NT2/D1 (cell line): ENCODE measurements at regions not wholly inside any gene's neighbourhood (a gene's known extent, or its start where the extent isn't known, plus 50 kb on each side); places are given as distances from the start of the nearest gene placed in this dataset.
"Not testable (repeated sequence)": the region's sequence is repeated elsewhere in the genome, so short reads cannot be mapped to it uniquely, and the experiment has no call there.

Experiments
- DNase-seq: peaks from one replicate; pipeline ENCODE4 v3.0.0-alpha.2; 2011; ENCODE audit warnings: low read depth, low spot score
- H3K27me3 ChIP-seq: 2 replicates; pipeline ENCODE4 v1.6.0; 2011; ENCODE audit warnings: mild to moderate bottlenecking; ENCODE audit not compliant: insufficient read length, insufficient read depth
- H3K36me3 ChIP-seq: 2 replicates; pipeline ENCODE4 v1.6.1; 2011; ENCODE audit warnings: mild to moderate bottlenecking, low read length, mixed read lengths; ENCODE audit not compliant: insufficient read depth, insufficient read length
- H3K4me1 ChIP-seq: 2 replicates; pipeline ENCODE4 v1.5.1; 2011; ENCODE audit not compliant: insufficient read depth, insufficient read length
- H3K4me3 ChIP-seq: 2 replicates; pipeline ENCODE4 v1.5.1; 2011; ENCODE audit warnings: low read depth; ENCODE audit not compliant: insufficient read length
- H3K9ac ChIP-seq: 2 replicates; pipeline ENCODE4 v1.6.0; 2011; ENCODE audit warnings: low read depth; ENCODE audit not compliant: insufficient read length
- H3K9me3 ChIP-seq: 2 replicates; pipeline ENCODE4 v1.5.1; 2011; ENCODE audit warnings: mild to moderate bottlenecking, low read length; ENCODE audit not compliant: insufficient read depth
- SUZ12 ChIP-seq: IDR thresholded peaks from 2 replicates; pipeline ENCODE4 v1.6.1; 2011; ENCODE audit not compliant: insufficient read length, insufficient read depth; ENCODE audit errors: extremely low read depth
- YY1 ChIP-seq: IDR thresholded peaks from 2 replicates; pipeline ENCODE4 v1.6.1; 2011; ENCODE audit not compliant: insufficient read length, insufficient read depth
- ZNF274 ChIP-seq: IDR thresholded peaks from 2 replicates; pipeline ENCODE4 v1.6.1; 2011; ENCODE audit warnings: mild to moderate bottlenecking, low read depth, low read length

DNA sequence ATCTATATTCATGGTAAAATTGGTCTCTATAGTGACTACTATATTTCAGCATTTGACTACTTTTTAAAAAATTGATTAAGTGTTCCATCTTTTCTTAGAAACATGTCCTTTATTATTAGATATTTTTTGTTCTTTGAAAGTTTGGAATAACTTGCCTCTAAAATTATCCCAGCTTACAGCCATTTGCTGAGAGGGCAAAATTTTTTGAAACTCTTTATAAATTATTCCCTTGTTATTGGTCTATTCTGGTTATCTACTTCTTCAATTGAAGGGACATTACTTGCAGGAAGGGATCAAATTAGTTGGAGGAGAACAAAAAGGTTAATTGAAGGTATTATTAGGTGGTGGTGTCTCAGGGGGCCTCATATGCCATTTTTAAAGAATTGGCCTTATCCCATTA lies 184.1 kb downstream of the TTC6 start:
- Histone ChIP-seq H3K9ac (no peak overlapping the region), H3K9me3 (no peaks in the 10 kb centered on the region), H3K27me3 (no peaks in the 10 kb centered on the region), H3K36me3 (no peaks in the 10 kb centered on the region), H3K4me3 (no peak overlapping the region), H3K4me1 (no peaks in the 10 kb centered on the region)
- no peak for TF ChIP-seq SUZ12
- TF ChIP-seq YY1 = no peak
- TF ChIP-seq ZNF274 = no peak
- DNase-seq = no peak

DNA sequence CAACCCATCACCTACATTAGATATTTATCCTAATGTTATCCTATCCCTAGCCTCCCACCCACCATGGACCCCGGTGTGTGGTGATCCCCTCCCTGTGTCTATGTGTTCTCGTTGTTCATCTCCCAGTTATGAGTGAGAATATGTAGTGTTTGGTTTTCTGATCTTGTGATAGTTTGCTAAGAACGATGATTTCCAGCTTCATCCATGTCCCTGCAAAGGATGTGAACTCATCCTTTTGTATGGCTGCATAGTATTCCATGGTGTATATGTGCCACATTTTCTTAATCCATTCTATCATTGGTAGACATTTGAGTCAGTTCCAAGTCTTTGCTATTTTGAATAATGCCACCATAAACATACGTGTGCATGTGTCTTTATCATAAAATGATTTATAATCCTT lies 185.3 kb downstream of the TTC6 start:
- H3K36me3 ChIP-seq, H3K4me1 ChIP-seq, H3K4me3 ChIP-seq, H3K9me3 ChIP-seq, H3K9ac ChIP-seq, DNase-seq, H3K27me3 ChIP-seq: not testable (repeated sequence)

DNA sequence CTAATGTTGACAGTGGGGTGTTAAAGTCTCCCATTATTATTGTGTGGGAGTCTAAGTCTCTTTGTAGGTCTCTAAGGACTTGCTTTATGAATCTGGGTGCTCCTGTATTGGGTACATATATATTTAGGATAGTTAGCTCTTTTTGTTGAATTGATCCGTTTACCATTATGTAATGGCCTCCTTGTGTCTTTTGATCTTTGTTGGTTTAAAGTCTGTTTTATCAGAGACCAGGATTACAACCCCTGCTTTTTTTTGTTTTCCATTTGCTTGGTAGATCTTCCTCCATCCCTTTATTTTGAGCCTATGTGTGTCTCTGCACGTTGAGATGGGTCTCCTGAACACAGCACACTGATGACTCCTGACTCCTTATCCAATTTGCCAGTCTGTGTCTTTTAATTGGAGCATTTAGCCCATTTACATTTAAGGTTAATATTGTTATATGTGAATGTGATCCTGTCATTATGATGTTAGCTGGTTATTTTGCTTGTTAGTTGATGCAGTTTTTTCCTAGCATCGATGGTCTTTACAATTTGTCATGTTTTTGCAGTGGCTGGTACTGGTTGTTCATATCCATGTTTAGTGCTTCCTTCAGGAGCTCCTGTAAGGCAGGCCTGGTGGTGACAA lies 188.9 kb downstream of the TTC6 start:
- H3K9ac ChIP-seq, H3K9me3 ChIP-seq, H3K27me3 ChIP-seq, H3K36me3 ChIP-seq, H3K4me3 ChIP-seq, DNase-seq, H3K4me1 ChIP-seq: not testable (repeated sequence)

DNA sequence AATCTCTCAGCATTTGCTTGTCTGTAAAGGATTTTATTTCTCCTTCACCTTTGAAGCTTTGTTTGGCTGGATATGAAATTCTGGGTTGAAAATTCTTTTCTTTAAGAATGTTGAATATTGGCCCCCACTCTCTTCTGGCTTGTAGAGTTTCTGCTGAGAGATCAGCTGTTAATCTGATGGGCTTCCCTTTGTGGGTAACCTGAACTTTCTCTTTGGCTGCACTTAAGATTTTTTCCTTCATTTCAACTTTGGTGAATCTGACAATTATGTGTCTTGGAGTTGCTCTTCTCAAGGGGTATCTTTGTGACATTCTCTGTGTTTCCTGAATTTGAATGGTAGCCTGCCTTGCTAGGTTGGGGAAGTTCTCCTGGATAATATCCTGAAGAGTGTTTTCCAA lies 189.4 kb downstream of the TTC6 start:
- H3K36me3 ChIP-seq = not testable (repeated sequence)

DNA sequence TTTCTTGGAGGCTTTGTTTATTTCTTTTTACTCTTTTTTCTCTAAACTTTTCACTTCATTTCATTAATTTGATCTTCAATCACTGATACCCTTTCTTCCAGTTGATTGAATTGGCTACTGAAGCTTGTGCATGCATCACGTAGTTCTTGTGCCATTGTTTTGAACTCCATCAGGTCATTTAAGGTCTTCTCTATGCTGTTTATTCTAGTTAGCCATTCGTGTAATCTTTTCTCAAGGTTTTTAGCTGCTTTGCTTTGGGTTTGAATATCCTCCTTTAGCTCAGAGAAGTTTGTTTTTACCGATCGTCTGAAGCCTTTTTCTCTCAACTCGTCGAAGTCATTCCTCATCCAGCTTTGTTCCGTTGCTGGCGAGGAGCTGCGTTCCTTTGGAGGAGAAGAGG lies 189.9 kb downstream of the TTC6 start:
- H3K9ac ChIP-seq, H3K4me3 ChIP-seq, H3K9me3 ChIP-seq, H3K4me1 ChIP-seq, H3K36me3 ChIP-seq, DNase-seq, H3K27me3 ChIP-seq: not testable (repeated sequence)

More for the DNA sequence above, 189.4 kb downstream of the TTC6 start:
- not testable (repeated sequence) for H3K27me3 ChIP-seq, H3K4me1 ChIP-seq, H3K9me3 ChIP-seq, DNase-seq, H3K9ac ChIP-seq, H3K4me3 ChIP-seq

DNA sequence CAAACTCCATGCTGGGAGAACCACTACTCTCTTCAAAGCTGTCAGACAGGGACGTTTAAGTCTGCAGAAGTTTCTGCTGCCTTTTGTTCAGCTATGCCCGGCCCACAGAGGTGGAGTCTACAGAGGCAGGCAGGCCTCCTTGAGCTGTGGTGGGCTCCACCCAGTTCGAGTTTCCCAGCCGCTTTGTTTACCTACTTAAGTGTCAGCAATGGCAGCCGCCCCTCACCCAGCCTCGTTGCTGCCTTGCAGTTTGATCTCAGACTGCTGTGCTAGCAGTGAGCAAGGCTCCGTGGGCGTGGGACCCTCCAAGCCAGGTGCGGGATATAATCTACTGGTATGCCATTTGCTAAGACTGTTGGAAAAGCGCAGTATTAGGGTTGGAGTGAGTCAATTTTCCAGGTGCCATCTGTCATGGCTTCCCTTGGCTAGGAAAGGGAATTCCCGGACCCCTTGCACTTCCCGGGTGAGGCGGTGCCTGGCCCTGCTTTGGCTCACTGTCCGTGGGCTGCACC lies 190.7 kb downstream of the TTC6 start:
- not testable (repeated sequence) for H3K9ac ChIP-seq, H3K27me3 ChIP-seq, H3K36me3 ChIP-seq, DNase-seq, H3K9me3 ChIP-seq, H3K4me3 ChIP-seq, H3K4me1 ChIP-seq

DNA sequence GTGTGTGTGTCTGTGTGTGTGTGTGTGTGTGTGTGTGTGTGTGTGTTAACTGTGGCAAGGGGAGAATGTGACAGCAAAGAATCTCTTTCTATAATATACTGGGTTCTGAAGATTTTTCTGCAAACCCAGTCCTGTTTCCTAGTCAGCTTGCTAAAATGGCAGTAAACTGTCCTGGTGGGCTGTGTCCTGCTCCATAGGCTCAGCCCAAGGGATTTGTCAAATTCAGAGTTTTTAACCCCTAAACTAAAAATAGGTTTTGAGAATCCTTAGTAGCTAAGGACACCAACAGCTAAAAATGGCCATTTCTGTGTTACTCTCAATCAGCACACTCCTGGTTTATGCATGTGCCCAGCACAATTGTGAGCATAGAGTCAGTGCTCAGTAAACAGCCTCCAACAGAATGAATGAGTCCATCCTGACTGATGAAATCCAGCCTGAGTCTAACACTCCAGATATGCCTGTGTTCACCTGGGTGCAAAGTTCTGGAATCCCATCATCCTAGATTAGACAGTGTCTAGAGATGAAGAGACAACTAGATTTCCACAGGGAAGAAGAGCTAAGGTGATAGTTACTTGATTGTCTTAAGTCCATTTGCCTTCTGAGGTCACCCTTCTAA lies 192.6 kb downstream of the TTC6 start:
- Histone ChIP-seq H3K9me3 (no peaks in the 10 kb centered on the region), H3K27me3 (no peaks in the 10 kb centered on the region), H3K4me1 (no peaks in the 10 kb centered on the region), H3K9ac (no peak overlapping the region), H3K36me3 (no peaks in the 10 kb centered on the region), H3K4me3 (no peak overlapping the region)
- DNase-seq = no peak
- TF ChIP-seq ZNF274 = no peak

DNA sequence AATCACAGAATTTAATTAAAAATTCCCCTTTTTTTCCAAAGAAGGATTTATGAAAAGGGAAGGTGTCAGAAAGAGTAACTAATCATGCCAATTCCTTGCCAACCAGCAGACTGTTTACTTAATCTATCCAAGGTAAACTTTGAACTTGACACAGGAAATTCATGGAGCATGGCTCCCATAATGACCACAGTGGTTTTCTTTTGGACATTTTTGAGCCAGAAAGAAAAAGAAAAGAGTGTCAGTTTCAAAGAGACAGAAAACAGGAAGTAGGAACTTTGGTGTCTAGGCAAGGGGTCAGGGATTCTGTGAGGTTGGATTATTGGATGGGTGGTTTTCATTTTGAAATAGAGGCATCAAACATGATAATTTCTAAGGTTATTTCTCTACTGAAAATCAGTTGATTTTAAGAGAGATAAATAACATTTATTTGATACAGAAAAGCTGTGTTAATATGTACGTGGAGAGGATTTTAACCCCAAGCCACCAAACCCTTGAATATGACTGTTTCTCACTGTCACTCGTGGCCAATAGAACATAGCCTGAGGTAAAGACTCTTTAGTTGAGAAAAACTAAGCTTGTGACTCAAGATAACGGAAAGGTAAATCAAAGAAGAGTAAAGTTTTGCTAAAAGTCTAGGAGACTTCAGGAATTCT lies 196.1 kb downstream of the TTC6 start:
- no peaks in the 10 kb centered on the region for H3K9me3 ChIP-seq
- no peak for TF ChIP-seq ZNF274
- H3K9ac ChIP-seq = no peak overlapping the region
- no peaks in the 10 kb centered on the region for H3K36me3 ChIP-seq
- no peak overlapping the region for H3K4me3 ChIP-seq
- no peaks in the 10 kb centered on the region for H3K27me3 ChIP-seq
- H3K4me1 ChIP-seq = no peaks in the 10 kb centered on the region
- DNase-seq = no peak
